Retinal pigment epithelial cell (primary cell): ENCODE measurements at regions not wholly inside any gene's neighbourhood (a gene's known extent, or its start where the extent isn't known, plus 50 kb on each side); places are given as distances from the start of the nearest gene placed in this dataset.

Source experiments
- DNase-seq: peaks from one replicate; pipeline ENCODE4 v3.0.0-alpha.2; 2010; ENCODE audit warnings: low read depth
- H3K4me3 ChIP-seq: 2 replicates; pipeline ENCODE4 v1.5.1; 2011; ENCODE audit warnings: mild to moderate bottlenecking, low read length, control low read depth, moderate library complexity
- TF ChIP-seq, protein P1 (sequence below): conservative IDR thresholded peaks from 2 replicates; pipeline ENCODE4 v1.5.1; 2011; ENCODE audit warnings: low read depth, low read length, control low read depth, inconsistent platforms

GRCh38 chr2:16161768-16162490 lies 221.6 kb downstream of the MYCN start:
- H3K4me3 ChIP-seq, result no peak overlapping the region

GRCh38 chr2:16161085-16161565 lies 220.8 kb downstream of the MYCN start:
- no peak overlapping the region for H3K4me3 ChIP-seq
- TF ChIP-seq, protein P1, sequence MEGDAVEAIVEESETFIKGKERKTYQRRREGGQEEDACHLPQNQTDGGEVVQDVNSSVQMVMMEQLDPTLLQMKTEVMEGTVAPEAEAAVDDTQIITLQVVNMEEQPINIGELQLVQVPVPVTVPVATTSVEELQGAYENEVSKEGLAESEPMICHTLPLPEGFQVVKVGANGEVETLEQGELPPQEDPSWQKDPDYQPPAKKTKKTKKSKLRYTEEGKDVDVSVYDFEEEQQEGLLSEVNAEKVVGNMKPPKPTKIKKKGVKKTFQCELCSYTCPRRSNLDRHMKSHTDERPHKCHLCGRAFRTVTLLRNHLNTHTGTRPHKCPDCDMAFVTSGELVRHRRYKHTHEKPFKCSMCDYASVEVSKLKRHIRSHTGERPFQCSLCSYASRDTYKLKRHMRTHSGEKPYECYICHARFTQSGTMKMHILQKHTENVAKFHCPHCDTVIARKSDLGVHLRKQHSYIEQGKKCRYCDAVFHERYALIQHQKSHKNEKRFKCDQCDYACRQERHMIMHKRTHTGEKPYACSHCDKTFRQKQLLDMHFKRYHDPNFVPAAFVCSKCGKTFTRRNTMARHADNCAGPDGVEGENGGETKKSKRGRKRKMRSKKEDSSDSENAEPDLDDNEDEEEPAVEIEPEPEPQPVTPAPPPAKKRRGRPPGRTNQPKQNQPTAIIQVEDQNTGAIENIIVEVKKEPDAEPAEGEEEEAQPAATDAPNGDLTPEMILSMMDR, result no peak
- DNase-seq, result no peak

More at GRCh38 chr2:16161768-16162490, 221.6 kb downstream of the MYCN start:
- DNase-seq, result no peak
- TF ChIP-seq, protein P1, result no peak

DNA sequence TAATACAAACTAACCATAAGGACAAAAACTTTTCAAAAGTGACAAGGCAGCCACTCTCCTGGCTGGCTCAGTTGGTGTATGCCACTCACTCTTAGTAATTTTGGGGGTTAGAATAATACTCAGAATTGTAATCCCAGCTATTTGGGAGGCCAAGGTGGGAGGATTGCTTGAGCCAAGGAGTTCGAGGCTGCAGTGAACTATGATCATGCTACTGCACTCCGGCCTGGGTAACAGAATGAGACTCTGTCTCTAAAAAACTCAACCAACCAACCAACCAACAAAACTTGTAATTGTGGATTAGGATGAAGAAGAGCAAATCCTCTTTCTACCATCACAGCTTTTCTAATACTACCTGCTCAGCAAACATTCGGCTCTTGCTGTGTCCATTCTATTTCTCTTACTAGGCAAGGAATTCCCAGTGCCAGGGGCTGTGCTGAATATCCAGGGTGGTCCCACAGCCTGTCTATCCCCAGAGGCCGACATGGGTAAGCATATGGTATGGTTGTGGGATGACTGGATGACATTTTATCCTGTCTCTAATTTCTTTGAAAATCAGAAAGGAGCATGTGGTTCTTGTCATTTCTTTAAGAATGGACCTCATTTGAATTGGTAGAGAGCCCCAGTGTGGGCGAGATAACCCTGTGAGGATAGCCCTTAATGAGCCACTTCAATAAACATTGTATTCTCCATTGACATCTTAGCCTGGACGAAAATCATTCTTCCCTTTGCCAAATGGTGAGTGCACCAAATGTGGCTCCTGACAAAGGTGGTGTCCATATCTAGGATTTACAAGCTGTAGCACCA lies 220.1 kb downstream of the MYCN start:
- no peak overlapping the region for H3K4me3 ChIP-seq
- DNase-seq, result no peak
- TF ChIP-seq, protein P1, result no peak

GRCh38 chr2:16156411-16156810 lies 216.1 kb downstream of the MYCN start:
- DNase-seq, result no peak
- TF ChIP-seq, protein P1, result no peak

DNA sequence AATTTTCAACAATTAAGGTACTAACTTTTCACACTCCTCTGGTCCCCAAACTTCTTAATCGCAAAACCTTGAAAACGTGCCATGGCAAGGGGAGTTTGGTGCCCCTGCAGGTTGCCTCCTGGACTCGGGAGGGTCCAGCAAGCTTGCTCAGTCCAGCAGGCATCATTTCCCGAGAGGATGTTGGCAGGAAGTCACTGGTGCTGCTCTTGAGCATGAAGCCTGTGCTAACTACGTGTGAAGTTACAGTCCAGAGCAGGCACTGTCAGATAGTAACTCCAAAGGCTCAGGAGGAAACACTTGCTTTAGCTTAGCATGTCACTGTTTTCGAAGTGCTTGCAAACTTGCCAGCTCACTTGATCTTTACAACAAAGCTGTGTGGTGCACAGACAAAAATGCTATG lies 215.4 kb downstream of the MYCN start:
- no peak overlapping the region for H3K4me3 ChIP-seq
- TF ChIP-seq, protein P1, result no peak
- DNase-seq, result no peak

More at GRCh38 chr2:16156411-16156810, 216.1 kb downstream of the MYCN start:
- H3K4me3 ChIP-seq, result no peak overlapping the region

DNA sequence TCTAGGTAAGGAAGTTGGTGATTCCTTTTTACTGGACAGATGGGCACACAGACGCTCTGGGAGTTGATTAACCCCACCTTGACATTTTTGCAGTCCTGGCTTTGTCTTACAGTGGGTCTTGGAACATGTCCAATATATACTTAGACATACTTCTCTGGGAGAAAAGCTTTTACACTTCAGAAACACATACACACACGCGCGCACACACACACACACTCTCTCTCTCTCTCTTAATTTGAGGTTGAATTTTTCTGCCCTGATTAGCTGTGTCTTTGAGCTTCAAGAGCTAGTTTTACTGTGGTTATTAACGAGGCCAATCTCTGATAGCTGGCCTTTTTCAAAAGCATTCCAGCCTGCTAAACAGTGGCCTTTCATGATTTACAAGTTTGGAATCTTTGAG lies 215.0 kb downstream of the MYCN start:
- TF ChIP-seq, protein P1, result no peak
- no peak overlapping the region for H3K4me3 ChIP-seq
- no peak for DNase-seq
